Activated CD4-positive, alpha-beta T cell treated with anti-CD3 and anti-CD28 coated beads, Interleukin-2, Interleukin-6, amounts not matched to agents 100 ng/mL and 50 ng/mL, durations not matched to agents 16 hours and 8 hours (primary cell): ENCODE measurements at regions not wholly inside any gene's neighbourhood (a gene's known extent, or its start where the extent isn't known, plus 50 kb on each side); places are given as distances from the start of the nearest gene placed in this dataset.

Experiments used
- DNase-seq: peaks from one replicate; pipeline ENCODE4 v3.0.0-alpha.2; 2020

GRCh38 chr20:52768694-52769093 is 203.5 kb upstream of the TSHZ2 start:
- no peak for DNase-seq

DNA sequence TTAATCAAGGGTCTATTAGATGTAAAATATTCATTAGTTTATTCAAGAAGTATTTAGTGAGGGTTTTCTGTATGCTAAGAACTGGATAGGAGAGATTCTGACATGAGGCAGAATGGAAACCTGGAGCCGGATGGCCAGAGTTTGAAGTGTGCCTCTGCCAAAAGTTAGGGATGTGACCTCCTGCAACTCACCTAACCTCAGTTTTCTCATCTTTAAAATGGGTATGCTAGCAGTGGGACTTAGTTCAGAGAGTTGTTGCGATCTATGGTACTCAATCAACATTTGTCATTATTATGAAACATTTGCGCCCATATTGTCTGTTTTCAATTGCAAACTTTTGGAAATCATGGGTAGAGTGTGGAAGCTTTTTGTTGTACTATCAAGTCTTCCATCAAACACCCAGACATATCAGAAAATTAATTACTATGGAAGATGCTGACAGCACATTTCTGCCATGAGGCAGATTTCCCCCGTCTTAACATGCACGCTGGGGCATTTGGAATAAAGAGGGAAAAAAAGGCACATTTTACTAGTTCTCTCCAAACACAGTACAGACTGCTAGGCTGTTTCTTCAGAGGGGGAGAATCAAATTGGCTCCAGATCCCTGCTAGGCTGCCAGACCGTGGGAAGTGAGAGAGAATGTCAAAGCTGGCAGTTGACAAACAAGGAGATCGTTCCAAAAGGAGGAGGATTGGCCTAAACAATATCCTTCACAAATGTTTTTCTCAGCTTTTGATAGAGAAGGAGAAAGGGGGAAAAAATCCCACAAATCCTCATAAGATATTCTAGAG is 205.3 kb upstream of the TSHZ2 start:
- no peak for DNase-seq

- DNase-seq, result no peak
Observed at GRCh38 chr20:52763321-52763853, 208.8 kb upstream of the TSHZ2 start.

GRCh38 chr20:52761867-52762266 is 210.3 kb upstream of the TSHZ2 start:
- no peak for DNase-seq

- DNase-seq, result no peak
Observed at GRCh38 chr20:52760791-52761190, 211.4 kb upstream of the TSHZ2 start.

- no peak for DNase-seq
Observed at GRCh38 chr20:52757411-52757810, 214.7 kb upstream of the TSHZ2 start.

DNA sequence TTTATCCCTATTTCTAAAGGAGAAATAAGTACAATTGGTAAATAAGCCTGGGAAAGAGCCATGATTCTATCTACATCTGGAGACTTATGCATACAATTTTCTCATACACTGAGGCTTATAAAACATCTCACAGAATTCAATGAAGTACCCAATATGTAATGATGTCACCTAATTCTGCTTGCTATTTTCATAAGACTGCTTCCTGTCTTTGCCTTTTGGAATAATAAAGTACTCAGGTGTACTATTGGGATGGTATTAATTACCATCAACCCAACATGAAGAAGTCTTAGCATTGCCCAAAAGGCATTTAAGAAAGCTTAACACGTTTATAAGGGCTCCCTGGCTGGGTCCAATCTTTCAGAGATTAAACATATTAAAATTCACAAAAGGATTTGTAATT is 216.4 kb upstream of the TSHZ2 start:
- no peak for DNase-seq

DNA sequence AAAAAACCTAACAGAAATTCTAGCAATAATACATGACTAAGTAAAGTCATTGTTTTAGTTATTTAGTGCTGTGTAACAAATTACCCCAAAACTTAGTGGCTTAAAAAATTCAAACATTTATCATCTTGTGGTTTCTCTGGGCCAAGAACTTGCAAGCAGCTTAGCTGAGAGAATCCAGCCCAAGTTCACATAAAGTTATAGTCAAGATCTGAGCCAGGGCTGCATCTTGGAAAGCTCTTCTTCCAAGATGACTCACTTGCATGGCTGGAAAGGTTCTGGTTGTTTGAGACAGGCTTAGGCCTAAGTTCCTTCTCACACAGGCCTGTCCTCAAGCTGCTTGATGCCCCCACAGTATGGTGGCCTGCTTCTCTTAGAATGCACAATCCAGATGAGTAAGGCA is 217.8 kb upstream of the TSHZ2 start:
- DNase-seq, result no peak

DNA sequence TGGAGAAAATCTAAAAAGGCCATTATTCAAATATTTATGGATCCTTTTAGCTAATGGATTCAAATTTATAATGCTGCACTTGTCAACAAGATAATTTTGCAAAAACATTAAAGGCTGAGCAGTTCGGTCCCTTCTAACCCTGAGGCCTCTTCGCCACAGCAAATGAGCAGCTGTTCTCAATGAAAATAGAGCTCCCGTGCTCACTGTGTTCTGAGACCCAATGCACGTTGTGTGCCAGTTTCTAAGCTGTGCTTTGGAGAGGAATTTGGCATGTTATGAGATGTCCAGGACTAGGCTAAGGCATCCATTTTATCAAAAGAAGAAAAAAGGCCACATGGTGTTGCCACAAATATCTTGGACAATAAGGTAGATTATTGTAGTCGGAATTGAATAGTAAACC is 220.1 kb upstream of the TSHZ2 start:
- no peak for DNase-seq

GRCh38 chr20:52751571-52751970 is 220.6 kb upstream of the TSHZ2 start:
- DNase-seq, result no peak

- DNase-seq, result no peak
Observed at GRCh38 chr20:52749938-52750337, 222.2 kb upstream of the TSHZ2 start.

- no peak for DNase-seq
Observed at GRCh38 chr20:52748990-52749389, 223.2 kb upstream of the TSHZ2 start.

- DNase-seq, result no peak
Observed at GRCh38 chr20:52748285-52748932, 223.7 kb upstream of the TSHZ2 start.

DNA sequence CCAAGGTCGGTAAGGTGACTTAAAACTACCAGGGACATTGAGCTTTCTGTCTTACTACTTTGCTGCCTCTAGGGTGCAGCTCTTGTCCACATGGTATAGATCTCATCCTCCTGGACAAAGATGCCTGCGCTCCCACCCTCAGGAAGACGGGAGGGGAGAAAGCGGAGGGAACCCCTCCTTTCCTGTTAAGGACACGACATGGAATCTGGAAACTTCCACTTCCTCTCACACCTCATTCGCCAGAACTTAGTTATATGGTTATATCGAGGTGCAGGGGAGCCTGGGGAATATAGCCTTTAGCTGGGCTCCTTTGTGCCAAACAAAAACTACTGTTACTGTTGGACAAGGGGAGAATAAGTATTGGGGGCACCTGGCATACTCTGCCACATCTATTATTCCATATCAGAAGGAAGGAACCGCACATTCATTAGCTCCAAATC is 224.3 kb upstream of the TSHZ2 start:
- DNase-seq, result no peak

GRCh38 chr20:52746770-52747169 is 225.4 kb upstream of the TSHZ2 start:
- no peak for DNase-seq

- DNase-seq, result no peak
Observed at GRCh38 chr20:52746190-52746589, 226.0 kb upstream of the TSHZ2 start.

- DNase-seq, result no peak
Observed at GRCh38 chr20:52744441-52744840, 227.7 kb upstream of the TSHZ2 start.

DNA sequence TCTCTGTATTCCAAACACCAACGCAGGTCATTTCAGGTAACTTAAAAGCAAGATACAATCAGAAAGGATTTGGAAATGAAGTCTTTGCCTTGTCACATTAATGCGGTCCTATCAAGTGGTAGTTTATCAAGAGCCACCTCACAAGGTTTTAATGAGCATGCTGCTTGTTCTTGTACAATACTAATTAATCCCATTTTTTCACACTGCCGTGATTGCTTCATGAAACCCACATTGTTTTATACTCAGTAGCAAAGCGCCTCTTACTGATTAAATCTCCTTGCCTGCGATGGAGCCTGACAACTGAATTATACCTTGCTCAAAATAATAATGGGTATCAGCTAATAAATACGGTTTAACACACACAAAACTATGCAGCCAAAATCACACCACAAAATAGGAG is 234.1 kb upstream of the TSHZ2 start:
- DNase-seq, result no peak

DNA sequence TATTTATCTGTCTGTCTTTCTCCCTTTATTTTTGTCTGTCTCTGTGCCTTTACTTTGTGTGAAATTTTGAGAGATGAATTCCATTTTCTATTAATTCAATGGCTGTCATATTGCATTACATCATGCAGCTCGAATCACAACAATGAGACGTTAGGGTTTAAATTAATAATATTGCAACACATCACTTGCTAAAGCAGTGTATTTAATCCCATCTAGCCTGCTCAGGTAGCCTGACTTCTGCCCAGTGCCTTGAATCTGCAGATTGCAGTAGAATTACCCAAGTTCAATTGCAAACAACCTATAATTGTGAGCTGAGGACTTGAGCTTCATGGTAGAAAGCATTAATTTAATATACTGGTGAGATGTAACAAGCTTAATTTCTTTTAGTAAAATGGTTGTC is 235.7 kb upstream of the TSHZ2 start:
- no peak for DNase-seq

GRCh38 chr20:52731093-52731492 is 241.1 kb upstream of the TSHZ2 start:
- DNase-seq, result no peak

DNA sequence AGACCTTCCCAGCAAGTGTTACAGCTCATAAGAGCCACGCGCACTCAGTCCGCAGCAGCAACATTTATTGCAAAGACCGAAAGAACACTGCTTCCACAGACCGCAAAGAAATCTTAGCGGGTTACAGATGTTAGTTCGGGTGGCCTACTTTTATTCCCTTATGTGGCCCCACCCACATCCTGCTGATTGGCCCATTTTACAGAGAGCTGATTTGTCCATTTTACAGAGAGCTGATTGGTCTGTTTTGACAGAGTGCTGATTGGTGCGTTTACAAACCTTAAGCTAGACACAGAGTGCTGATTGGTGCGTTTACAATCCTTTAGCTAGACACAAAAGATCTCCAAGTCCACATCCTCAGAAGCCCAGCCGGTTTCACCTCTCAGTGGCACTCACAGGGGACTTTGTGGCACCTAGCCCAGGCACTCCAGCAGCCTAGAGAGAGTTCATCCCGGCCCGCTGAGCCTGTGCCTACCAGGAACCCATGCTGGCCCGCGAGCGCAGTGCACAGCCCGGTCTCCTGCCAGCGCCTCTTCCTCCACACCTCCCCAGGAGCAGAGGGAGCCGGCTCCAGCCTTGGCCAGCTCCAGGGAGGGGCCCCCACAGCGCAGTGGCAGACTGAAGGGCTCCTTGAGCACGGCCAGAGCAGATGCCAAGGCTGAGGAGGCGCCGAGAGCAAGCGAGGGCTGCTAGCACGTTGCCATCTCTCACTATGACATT is 244.3 kb upstream of the TSHZ2 start:
- no peak for DNase-seq

GRCh38 chr20:52724541-52724940 is 247.6 kb upstream of the TSHZ2 start:
- no peak for DNase-seq

DNA sequence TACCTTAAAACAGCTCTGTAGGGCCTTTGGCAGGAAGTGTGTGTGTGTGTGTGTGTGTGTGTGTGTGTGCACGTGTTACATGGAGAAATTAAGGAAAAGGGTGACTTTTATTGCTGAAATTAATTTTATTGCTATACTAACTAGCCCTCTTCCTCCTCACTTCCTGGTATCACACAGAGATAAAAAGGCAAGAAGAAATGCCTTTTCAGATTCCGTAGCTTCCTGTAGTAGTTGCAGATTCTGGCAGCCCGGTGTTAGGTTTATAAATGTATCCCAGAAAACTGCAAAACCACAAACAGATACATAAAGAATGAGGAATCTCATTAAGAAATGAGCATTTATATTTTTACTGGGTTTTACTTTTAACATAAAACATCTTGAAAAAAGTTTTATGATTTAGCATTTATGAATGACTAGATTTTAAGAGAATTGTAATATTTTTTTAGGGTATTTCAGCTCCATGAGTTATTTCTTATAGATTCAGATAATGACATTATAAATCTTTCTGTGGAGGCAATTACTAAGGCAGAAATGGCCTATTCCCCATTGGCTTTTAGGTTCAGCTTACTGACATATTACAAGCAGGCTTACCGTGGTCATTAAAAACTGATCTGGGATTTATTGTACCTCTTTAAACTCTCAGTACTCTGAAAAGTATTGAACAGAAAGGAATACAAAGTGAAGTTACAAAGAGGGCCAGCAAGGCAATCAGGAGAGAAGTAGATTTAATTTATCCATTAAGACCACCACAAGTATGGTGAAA is 249.1 kb upstream of the TSHZ2 start:
- no peak for DNase-seq
